Fibroblast of villous mesenchyme (primary cell): ENCODE measurements at regions not wholly inside any gene's neighbourhood (a gene's known extent, or its start where the extent isn't known, plus 50 kb on each side); places are given as distances from the start of the nearest gene placed in this dataset.
"Not testable (repeated sequence)": the region's sequence is repeated elsewhere in the genome, so short reads cannot be mapped to it uniquely, and the experiment has no call there.

Source experiments
- DNase-seq: peaks from one replicate; pipeline ENCODE4 v3.0.0-alpha.2; 2010; ENCODE audit warnings: low read depth
- H3K4me3 ChIP-seq: 2 replicates; pipeline ENCODE4 v1.5.1; 2011; ENCODE audit warnings: low read depth, mild to moderate bottlenecking, low read length
- CTCF ChIP-seq: IDR thresholded peaks from 2 replicates; pipeline ENCODE4 v1.5.1; 2012; ENCODE audit warnings: low read depth, mild to moderate bottlenecking, low read length; ENCODE audit not compliant: insufficient read depth

GRCh38 chr6:81878479-81878878 is 126.0 kb upstream of the TENT5A start:
- peak; percentile 94 for DNase-seq
- H3K4me3 ChIP-seq: no peak overlapping the region
- no peak for TF ChIP-seq CTCF

GRCh38 chr6:81876971-81877370 is 124.5 kb upstream of the TENT5A start:
- no peak for DNase-seq
- TF ChIP-seq CTCF: no peak
- H3K4me3 ChIP-seq: no peak overlapping the region

GRCh38 chr6:81875782-81876293 is 123.4 kb upstream of the TENT5A start:
- no peak for TF ChIP-seq CTCF
- no peak overlapping the region for H3K4me3 ChIP-seq

GRCh38 chr6:81869749-81870508 is 117.4 kb upstream of the TENT5A start:
- DNase-seq, H3K4me3 ChIP-seq: not testable (repeated sequence)

More at GRCh38 chr6:81875782-81876293, 123.4 kb upstream of the TENT5A start:
- DNase-seq: no peak

- no peak for TF ChIP-seq CTCF
- DNase-seq: peak; percentile 78
- H3K4me3 ChIP-seq: no peak overlapping the region
Observed at GRCh38 chr6:81865712-81866111, 113.2 kb upstream of the TENT5A start.

GRCh38 chr6:81864124-81864523 is 111.6 kb upstream of the TENT5A start:
- no peak for DNase-seq
- no peak for TF ChIP-seq CTCF
- no peak overlapping the region for H3K4me3 ChIP-seq

GRCh38 chr6:81863123-81863522 is 110.6 kb upstream of the TENT5A start:
- no peak for TF ChIP-seq CTCF

More at GRCh38 chr6:81863123-81863522, 110.6 kb upstream of the TENT5A start:
- no peak for DNase-seq
- no peak overlapping the region for H3K4me3 ChIP-seq
